AG08395 (cell line): ENCODE measurements at regions not wholly inside any gene's neighbourhood (a gene's known extent, or its start where the extent isn't known, plus 50 kb on each side); places are given as distances from the start of the nearest gene placed in this dataset.

Experiments used
- DNase-seq: peaks from one replicate; pipeline ENCODE4 v3.0.0; 2012; ENCODE audit warnings: mixed read lengths, low spot score

DNA sequence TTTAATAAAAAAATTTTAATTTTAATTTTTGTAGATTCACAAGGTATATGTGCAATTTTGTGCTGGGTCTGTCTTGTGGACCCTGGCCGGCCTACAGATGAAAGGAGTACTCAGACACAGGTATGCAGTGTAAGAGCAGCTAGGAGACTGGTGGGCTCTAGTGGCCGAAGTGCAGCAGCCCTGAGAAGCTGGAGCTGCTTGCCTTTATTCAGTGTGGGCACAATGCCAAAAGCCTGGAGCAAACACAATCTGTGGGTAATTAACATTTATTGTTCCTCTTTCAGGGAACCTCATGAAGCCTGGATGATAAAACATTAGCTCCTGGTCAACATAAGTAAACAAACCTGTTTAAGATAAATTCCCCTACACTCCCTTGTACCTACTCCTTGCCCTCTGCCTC is 135.7 kb upstream of the SEL1L start:
- DNase-seq, result no peak

DNA sequence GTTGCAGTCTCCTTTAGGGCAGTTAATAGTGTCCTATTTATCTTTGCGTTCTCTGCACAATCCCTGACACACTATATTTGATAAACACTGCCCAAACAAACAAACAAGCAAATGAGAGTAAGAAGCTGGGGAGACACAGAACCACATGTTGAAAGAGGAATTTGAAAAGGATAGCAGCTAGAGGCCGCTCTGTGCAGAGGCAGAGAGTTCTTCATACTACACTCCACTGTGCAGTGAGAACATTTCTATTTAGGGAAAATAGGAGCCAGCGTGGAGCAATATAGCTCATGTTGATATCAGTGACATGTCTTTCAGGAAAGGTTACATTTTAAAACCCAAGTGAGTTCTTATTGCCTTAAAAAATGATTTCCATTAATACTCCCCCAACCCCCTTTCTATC is 140.3 kb upstream of the SEL1L start:
- DNase-seq, result no peak

DNA sequence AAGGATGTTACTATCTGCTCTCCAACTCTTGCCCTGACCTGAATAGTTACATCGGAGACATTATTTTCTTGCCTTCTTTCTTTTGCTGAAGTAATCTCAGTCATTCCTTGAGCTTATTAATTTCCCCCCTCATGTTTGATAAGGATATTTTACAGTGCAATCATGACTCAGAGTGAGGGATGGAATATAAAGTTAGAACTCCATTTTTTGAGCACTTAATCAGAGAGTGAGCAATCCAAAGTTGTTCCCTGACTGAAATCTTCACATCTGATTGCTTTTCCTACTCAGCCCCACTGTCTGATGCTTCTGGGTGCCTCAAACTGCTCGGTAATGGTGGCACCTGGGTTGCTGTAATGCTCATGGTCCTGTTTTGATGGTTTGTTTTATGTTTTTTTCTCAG is 142.7 kb upstream of the SEL1L start:
- DNase-seq, result no peak

DNA sequence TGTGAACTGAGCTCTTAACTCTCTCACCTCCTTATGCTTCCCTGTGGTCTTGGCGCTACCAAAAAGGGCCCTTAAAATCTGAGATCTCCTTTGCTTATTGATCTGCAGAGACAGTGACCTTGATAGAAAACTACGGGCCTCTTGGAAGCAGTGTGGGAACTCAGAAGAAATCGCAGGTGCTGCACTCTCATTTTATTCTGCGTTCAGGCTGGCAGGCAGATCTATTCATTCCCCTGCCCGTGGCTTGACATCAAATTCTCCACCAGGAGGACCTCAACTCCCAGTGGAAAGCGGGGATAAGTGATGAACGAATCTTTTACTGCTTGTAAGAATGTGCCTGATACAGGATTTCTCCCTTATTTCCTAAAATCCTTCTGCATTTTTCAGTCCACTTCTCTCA is 143.2 kb upstream of the SEL1L start:
- no peak for DNase-seq

DNA sequence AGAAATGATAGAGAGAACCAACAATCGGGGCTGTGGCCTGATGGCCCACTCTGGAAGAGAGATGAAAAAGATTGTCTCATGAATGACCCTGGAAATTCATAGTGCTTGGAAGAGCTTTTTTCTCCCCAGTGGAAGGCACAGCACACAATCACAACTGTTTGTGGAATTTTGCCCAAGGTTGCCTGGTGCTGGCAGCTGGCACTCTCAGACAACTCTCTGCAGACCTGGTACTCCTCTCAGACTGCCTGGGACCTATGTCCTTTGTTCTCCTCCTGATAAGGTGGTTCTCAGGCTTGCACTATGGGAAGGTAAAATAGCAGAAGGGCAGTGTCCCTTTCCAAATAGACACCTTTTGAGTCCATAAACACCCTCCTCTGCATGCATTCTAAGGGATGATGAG is 144.1 kb upstream of the SEL1L start:
- no peak for DNase-seq

DNA sequence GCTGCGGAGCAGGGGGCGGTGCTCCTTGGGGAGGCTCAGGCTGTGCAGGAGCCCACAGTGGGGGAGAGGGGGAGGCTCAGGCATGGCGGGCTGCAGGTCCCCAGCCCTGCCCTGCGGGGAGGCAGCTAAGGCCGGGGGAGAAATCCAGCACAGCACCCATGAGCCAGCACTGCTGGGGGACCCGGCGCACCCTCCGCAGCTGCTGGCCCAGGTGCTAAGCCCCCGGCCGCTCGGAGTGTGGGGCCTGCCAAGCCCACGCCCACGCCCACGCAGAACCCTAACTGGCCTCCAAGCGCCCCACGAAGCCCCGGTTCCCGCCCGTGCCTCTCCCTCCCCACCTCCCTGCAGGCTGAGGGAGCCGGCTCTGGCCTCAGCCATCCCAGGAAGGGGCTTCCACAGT is 145.6 kb upstream of the SEL1L start:
- no peak for DNase-seq

DNA sequence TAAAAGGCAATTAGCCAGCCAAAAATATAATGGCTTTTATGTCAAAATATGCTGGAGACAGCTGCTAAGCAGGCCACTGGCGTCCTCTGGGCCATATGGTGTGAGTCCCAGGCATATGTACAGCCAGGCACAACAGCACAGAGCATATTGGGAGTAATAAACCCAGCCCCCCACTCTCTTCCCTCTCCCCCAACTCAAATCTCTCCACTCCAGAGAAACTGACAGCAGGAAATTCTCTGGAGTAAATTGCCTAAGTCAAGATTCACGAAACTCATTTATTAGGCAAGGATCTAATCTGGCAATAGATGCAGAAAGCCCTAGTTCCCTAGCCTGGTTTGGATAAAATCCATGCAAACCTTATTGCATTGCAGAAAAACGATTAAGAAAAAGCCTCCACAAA is 147.9 kb upstream of the SEL1L start:
- no peak for DNase-seq

DNA sequence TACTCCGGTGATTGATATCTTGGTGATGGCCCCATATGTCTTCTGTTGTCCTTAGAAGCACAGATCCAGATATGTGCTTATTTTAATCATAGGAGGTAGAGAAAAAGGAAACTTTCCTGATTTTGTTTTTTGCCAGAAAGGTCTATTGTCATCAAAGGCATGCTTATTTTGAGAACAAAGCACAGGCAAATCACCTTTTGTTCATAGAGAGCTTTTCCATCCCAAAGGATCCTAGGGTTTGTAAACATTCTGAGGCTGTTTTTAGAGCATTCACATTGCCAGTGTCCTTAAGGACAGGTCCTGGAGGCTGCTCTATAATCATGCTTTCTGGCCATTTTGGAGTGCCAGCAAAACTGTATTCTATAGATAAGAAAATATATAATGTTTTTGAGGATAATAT is 148.5 kb upstream of the SEL1L start:
- no peak for DNase-seq

DNA sequence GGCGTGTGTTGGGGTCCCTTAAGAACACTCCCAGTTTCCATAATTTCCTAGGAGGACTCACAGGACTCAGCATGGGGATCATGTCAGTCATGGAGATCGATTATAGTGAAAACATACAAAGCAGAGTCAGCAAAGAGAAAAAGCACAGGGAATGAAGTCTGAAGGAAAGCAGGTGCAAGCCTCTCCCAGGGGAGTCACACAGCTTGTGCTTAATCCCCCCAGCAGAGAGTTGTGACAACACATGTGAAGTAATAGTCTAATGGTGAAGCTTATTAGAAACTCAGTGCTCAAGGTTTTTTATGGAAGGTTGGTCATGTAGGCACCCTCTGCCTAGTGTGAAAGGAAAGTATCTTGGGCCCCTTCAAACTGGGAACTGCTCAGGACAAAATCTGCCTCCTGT is 149.0 kb upstream of the SEL1L start:
- no peak for DNase-seq

DNA sequence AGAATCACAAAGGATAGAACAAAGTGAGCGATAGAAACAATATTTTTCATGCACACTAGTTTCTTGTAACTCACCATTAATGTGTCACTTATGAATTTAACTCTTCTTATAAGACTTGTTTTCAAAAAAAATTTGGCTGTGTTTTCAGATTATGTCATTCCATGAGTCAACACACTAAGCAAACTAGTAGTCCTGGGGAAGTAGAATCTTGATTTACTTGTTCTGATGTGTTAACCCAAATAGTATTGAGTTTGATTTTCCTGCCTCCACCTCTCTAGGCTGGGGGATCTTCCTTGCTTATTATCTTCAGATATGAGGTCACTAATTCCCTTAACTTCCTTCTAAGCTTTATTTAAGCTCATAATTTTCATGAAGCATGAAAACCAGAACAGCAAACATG is 151.0 kb upstream of the SEL1L start:
- no peak for DNase-seq

DNA sequence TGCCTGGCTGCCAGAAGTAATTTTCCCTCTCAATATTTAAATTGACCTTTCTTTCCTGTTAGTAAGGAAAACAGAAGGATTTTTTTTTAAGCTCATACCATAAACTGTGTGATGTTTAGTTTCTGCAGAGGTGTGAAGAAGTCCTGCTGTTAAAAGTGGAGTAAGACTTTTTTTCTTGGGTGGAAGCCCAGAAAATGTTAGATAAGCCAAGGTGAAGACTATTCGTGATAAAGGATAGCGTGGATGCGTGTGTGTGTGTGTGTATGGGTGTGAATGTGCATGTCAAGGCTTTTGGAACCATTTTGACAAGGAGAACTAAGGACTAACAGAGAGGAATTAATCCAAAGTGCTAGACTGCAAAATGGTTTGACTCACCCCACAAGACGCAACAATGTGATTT is 152.9 kb upstream of the SEL1L start:
- DNase-seq, result no peak

DNA sequence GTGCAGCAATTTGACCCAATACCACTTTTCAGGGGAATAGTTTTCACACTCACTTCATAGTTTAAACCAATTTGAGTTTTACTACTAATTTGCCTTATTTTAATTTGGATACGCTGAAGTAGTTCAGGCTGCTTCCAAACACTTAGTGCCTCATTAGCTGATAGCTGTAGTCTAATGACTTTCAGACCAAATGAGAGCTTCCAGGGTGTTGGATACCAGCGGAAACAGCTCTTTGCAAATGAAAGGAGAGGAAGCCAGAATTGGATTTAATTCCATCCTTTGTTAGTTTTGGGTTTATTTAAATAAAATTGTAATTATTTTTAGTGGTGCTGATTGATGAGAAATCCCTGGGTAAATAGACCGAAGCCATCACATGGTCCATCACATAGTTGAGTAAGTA is 158.3 kb upstream of the SEL1L start:
- DNase-seq, result no peak

DNA sequence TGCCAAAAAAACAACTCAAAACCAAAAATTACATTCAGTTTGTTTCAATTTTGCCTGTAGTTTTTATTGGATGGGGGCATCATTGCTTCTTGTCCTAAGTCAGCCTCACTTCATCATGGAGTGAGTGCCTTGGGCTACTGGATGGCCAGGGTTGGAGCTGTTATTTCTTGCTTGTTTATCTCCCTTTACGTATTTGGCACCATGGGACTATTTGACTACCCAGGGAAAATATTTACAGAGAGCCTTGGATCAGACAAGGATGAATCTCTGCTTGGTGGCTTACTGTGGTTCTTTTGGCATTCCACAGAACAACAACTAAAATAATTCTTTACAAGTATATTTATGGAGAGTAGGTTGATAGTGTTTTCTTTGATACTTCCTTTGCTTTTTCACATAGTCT is 160.8 kb upstream of the SEL1L start:
- no peak for DNase-seq

DNA sequence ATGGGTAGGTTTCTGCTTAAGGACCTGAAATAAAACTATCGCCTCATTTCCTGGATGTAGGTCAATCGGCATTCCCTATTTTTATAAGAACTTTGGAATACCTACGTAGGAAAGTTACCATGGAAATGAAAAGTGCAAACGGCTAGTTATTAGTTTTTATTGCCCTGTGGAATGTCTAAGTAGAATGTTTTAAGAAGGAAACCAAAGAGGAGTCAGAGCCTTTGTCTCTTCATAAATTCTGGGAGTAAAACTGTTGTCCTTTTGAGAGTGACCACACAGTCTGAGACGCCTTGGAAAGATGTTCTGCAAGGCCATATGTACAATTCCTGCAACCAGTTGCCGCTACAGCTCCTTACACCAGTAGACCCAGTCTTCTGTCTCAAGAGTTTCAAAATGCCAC is 176.0 kb upstream of the SEL1L start:
- DNase-seq, result no peak

DNA sequence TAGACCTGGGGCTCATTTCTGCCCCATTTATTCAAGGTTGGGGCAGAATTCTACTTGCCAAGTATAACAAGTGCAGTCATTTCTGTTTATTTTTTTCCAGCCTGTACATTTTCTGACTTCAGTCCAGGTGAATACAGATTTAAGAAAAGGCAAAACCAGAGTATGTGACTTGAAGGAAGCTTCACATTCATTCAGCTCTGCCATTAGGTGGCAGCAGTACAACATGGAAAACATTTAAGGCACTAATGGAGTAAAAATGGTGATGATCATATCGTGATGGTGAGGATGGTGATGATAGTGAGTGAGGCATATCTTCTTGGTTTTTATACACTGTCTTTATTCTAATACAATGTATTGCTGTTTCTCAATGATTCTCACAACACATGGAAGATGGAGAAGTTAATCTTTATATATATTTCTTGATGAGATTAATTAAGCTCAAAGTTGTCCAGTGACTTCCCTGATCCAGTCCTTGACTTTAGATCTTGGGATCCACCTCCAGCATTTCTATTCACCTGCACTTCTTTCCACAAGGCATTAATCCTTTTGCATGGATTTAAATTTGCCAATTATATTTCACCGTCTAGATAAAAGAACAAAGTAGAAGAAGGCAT is 176.7 kb upstream of the SEL1L start:
- peak; percentile 16 for DNase-seq

DNA sequence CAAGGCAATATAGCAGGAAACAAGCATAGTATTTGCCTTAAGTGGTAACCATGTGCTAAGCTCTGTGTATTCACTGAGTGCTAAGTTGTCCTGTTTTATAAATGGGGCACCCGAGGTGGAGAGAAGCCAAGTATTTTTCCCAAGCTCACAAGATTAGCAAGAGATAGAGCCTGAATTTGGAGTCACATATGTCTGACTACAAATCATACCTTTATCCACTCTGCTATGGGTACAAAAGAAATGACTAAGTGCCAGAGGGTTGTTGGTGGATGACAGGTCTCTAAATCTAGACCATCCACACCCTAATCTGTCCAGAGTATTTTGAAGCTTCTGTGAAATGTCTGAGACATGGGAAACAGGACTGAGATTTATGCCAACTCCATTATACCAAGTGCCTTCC is 182.1 kb upstream of the SEL1L start:
- no peak for DNase-seq

DNA sequence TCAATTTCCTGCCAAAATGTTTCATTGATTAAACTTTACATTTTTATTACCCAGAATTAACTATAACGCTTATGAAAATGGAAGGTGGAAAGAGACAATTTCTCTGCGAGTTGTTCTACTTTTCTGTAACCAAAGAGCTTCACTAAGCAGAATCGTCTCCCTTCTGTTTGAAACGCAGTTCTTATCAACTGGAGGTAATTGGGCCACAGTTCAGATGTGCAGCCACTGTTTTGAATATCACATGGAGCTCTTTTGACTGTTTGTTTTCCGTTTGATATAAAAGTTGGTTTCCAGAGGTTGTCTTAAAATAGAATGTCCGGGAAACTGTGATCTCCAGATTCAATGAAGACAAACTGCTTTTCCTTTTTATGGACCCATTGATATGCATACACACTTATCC is 183.3 kb upstream of the SEL1L start:
- no peak for DNase-seq

DNA sequence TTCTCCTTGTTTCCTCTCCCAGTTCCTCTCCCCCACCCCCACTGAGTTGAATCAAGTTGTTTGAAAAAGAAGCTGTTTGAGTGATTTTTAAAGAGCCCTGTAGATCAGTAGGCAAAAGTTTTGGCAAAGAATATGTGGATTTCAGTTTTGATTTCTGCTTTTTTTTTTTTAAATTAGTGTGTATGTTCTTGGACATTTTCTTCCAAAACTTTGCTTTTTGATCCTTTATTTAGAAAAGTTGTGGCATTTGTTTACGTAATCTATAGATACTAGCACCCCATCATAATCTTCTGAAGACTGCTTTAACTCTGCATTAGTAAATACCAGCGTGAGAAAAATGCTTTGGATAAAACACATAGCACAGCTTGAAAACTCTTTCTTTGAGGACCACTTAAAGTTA is 190.3 kb upstream of the SEL1L start:
- no peak for DNase-seq

DNA sequence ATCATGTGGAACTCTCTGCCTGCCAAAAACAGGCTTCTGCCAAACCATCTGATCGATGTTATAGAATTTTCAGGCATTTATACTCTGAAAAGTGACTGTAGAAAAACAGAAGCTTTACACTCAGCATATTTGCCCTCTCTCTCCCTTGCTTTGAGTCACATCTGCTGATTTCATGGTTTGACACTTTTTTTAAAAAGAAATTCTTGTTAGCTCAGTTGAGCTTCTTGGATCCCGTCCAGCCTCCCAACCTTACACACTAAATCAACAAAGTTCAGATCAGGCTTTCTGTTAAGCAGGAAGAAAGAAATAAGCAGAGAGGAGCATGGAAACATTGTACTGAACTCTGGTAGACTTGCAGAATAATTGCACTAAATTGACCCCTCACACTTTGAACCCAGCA is 193.6 kb upstream of the SEL1L start:
- no peak for DNase-seq

DNA sequence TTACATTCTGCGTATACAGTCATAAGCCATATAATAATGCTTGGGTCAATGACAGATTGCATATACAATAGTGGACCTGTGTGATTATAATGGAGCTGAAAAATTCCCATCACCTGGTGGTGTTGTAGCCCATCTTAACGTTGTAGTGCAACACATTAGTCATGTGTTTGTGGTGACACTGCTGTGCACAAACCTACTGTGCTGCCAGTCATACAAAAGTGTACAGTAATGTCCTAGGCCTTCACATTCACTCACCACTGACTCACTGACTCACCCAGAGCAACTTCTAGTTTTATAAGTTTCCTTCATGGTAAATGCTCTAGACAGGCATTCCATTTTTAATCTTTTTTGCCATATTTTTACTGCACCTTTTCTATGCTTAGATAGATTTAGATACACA is 194.8 kb upstream of the SEL1L start:
- no peak for DNase-seq

DNA sequence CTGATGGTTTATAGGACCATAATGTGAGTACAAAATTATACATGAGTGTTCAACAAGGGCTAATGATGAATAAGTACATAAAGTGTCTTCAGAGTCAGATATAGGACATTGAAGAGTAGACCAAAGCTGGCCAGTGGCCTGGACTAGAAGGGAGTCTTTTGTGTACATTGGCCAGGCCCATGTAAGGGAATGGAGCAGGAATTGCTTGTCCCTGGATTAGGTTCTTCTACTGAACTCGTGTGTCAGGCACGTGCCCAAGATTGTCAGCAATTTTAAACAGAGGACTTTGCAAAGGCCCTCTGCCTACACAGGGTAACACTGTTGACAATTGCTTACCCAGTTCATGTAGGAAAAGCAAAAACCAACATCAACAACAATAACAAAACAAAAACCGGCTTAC is 196.0 kb upstream of the SEL1L start:
- DNase-seq, result no peak

DNA sequence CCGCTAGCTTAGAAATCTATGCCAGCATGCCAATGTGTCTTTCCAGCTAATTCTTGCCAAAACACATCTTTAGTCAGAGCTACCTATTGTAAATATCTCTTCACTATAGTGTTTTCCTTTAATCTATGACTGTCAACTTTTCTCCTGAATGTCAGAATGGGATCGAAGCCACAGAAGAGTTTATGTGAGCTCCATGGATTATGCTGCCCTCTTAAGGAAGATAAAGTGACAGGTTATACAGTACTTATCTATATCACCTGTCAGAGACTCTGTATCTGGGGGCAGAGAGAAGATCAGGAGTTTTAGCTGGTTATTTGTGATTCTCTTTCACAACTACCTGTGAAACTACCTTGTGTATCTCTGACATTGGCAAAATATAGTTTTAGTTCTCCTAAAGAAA is 204.3 kb upstream of the SEL1L start:
- no peak for DNase-seq

DNA sequence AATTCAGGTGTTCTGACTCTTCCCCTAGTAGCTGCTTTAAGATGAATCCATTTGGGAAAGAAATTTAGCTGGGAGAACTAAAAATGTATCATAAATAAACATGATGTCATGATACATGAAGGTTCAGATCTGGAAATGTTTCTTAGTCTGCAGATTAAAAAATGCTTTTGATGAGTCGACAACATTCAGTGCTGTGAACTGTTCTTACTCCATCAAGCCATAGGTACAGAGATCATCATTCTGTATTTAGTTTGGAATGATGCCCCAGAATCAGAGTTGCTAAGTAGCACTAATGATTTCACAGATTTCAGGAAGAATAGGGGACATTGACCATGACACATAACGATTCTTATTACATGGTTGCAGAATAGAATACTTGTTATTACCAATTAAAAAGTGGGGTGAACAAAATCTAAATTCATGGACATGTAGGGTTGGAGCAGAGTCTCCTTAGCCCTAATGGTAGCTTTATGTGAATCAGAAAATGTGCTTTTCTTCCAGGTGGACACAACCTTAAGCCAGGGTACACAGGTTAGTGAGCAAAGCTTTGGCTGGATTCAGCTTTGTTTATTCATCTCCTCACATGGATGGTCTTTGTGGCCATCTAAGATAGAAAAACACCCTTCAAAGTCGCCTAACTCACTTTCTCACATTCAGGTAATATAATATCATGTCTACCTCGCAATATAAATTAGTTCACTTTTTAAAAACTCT is 205.4 kb upstream of the SEL1L start:
- no peak for DNase-seq

DNA sequence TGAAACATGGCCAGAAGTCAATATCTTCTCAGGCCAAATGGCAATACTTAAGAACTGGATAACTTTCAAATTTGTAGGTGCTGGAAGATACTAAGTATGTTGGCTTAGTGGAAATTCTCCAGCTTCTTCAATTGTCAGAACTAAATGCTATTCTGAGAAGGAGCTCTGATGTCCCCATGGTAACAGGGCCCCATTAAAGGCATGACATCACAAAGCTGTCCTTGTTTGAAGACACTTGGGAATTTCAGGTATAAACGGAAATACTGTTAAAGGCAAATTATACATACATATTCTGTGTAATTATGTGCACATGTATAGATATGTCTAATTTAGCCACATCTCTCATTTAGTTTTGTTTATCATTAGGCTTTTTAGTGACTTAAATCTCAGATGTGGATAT is 210.0 kb upstream of the SEL1L start:
- DNase-seq, result no peak
